ENCODE measurements at regions not wholly inside any gene's neighbourhood (a gene's known extent, or its start where the extent isn't known, plus 50 kb on each side); places are given as distances from the start of the nearest gene placed in this dataset.

DNA sequence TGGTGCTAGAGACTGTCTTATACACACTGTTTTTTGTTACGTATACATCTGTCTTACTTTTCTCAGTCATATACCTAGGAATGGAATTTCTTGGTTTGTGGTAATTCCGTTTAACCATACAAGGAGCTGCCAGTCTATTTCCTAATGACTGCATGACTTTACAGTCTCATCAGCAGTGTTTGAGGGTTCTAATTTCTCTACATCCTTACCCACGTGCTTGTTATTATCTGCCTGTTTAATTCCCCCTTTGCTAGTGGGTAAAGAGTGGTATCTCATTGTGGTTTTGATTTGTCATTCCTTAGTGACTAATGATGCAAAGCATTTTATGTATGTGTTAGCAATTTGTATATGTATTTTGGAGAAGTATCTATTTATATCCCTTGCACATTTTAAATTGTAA lies 1008.0 kb downstream of the FAM181B start:
- H3K9me3 ChIP-seq (ENCODE audit: insufficient read depth in 2 of 2, low read depth in 1 of 2, low read length in 1 of 2), result peaks cover 2 to 4% of the 10 kb centered on the region in 2 experiments; a peak in 3 of 4 replicates
- H3K4me3 ChIP-seq (ENCODE audit: extremely low read depth in 1 of 4, insufficient read depth in 2 of 4, low read depth in 3 of 4, low read length in 4 of 4), result no peak overlapping the region
- no peak overlapping the region for H2AFZ ChIP-seq (ENCODE audit: low read length)
- H2BK120ac ChIP-seq (replicated peaks; ENCODE audit: low read depth, low read length), result no peak overlapping the region
- H4K91ac ChIP-seq (replicated peaks; ENCODE audit: insufficient read length, low read length), result no peak overlapping the region
- no peak overlapping the region for H2BK20ac ChIP-seq (ENCODE audit: low read length)
- CTCF ChIA-PET (ENCODE audit: partially characterized antibody), result no interaction called here
- no peaks in the 10 kb centered on the region for H3K23me2 ChIP-seq (ENCODE audit: low read depth, low read length)
- no peak overlapping the region for H2BK5ac ChIP-seq (ENCODE audit: low read depth, low read length)
- no peak overlapping the region for H3K14ac ChIP-seq (ENCODE audit: insufficient read length)
- H3K4me2 ChIP-seq (ENCODE audit: insufficient read depth in 1 of 2, low read depth in 2 of 2, low read length in 2 of 2), result no peak overlapping the region
- H2BK15ac ChIP-seq (ENCODE audit: low read length), result no peak overlapping the region
- 95% methylated on average over 3 of the region's 3 CpGs; no CpG with 5 or more reads in 1 of the 2 experiments for WGBS, 2 experiments (ENCODE audit: extremely low coverage in 1 of 2, insufficient coverage in 1 of 2, insufficient read length in 1 of 2, insufficient replicate concordance in 2 of 2, low coverage in 1 of 2, low lambda C conversion rate in 2 of 2, missing lambda C conversion rate in 1 of 2)
- H3K27me3 ChIP-seq (replicated peaks in 1 of 4; ENCODE audit: control insufficient read depth in 3 of 4, extremely low read depth in 1 of 4, insufficient read depth in 3 of 4, low read length in 3 of 4), result no peaks in the 10 kb centered on the region
- no peak overlapping the region for H3K27ac ChIP-seq (ENCODE audit: low read depth, low read length)
- H4K20me1 ChIP-seq (replicated peaks in 1 of 2; ENCODE audit: control insufficient read depth in 1 of 2, insufficient read depth in 2 of 2, low read length in 2 of 2), result no peaks in the 10 kb centered on the region
- no peaks in the 10 kb centered on the region for H3K79me2 ChIP-seq (ENCODE audit: control insufficient read depth in 1 of 2, insufficient read depth in 2 of 2, low read length in 2 of 2)
- no peak overlapping the region for H3K18ac ChIP-seq (ENCODE audit: extremely low read depth, low read length)
- no peak overlapping the region for H2BK12ac ChIP-seq (ENCODE audit: low read depth, low read length)
- no peak overlapping the region for H4K5ac ChIP-seq (ENCODE audit: insufficient read length, low read depth, low read length)
- H3K4ac ChIP-seq (replicated peaks; ENCODE audit: insufficient read length, low read depth, low read length), result no peak overlapping the region
- H3K56ac ChIP-seq (replicated peaks; ENCODE audit: insufficient read length, low read depth, low read length), result no peak overlapping the region
- no peak overlapping the region for H3K9ac ChIP-seq (replicated peaks in 1 of 4; ENCODE audit: extremely low read depth in 1 of 4, low read depth in 3 of 4, low read length in 3 of 4)
- H3K23ac ChIP-seq (ENCODE audit: insufficient read length), result no peak overlapping the region
- DNase-seq (ENCODE audit: low read depth in 1 of 2, low spot score in 2 of 2) (no peak), FAIRE-seq (no peak)
- H3K79me1 ChIP-seq (ENCODE audit: low read depth, low read length), result no peaks in the 10 kb centered on the region
- no peak overlapping the region for H2AK5ac ChIP-seq (ENCODE audit: low read depth, low read length)
- no peaks in the 10 kb centered on the region for H3K4me1 ChIP-seq (replicated peaks in 1 of 4; ENCODE audit: control insufficient read depth in 3 of 4, insufficient read depth in 4 of 4, low read length in 3 of 4)
- no peak overlapping the region for H4K8ac ChIP-seq (ENCODE audit: extremely low read depth, insufficient read depth, low read length)
- no peaks in the 10 kb centered on the region; a peak in 1 of 8 replicates for H3K36me3 ChIP-seq (ENCODE audit: control insufficient read depth in 2 of 4, insufficient read depth in 4 of 4, low read length in 3 of 4)
- POLR2A ChIA-PET (ENCODE audit: partially characterized antibody), result no interaction called here
- TF ChIP-seq KDM4A (IDR thresholded peaks at IDR 0.05; ENCODE audit: low read depth, low read length, severe bottlenecking) (no peak), SUZ12 (IDR thresholded peaks at IDR 0.05; ENCODE audit: low read length) (no peak), CHD2 (IDR thresholded peaks at IDR 0.05; ENCODE audit: low read length) (no peak), RXRA (IDR thresholded peaks at IDR 0.05; ENCODE audit: insufficient read depth, low read depth, low read length) (no peak), KDM5A (IDR thresholded peaks at IDR 0.05; ENCODE audit: low read length) (no peak), ZNF274 (IDR thresholded peaks at IDR 0.05; ENCODE audit: borderline replicate concordance, extremely low read depth, low read length) (no peak)

Data from H1 (cell line).